SK-N-SH (cell line): ENCODE measurements at regions not wholly inside any gene's neighbourhood (a gene's known extent, or its start where the extent isn't known, plus 50 kb on each side); places are given as distances from the start of the nearest gene placed in this dataset.

Experiments
- CHD2 ChIP-seq: fragments of 150-350 bp; IDR thresholded peaks from 2 replicates; pipeline ENCODE4 v1.6.1; 2018; ENCODE audit warnings: low read length; ENCODE audit not compliant: partially characterized antibody
- CTCF ChIP-seq: fragments of 200-600 bp; sonication (generic); IDR thresholded peaks from 2 replicates; pipeline ENCODE4 v1.6.1; 2017; ENCODE audit warnings: antibody characterized with exemption, mild to moderate bottlenecking, moderate library complexity
- ELF1 ChIP-seq: IDR thresholded peaks from 2 replicates; pipeline ENCODE4 v1.4.0; 2012
- EP300 ChIP-seq, 2 experiments: IDR thresholded peaks; 2 replicates each; pipeline versions ENCODE4 v1.4.0 to v1.6.1; 2012; ENCODE audit warnings: borderline replicate concordance in 1 of 2, low read depth in 1 of 2, low read length in 1 of 2
- GABPA ChIP-seq: IDR thresholded peaks from 2 replicates; pipeline ENCODE4 v1.4.0; 2012; ENCODE audit warnings: low read depth, mild to moderate bottlenecking
- POLR2AphosphoS5 ChIP-seq: IDR thresholded peaks from 2 replicates; pipeline ENCODE4 v1.6.1; 2012; ENCODE audit warnings: low read depth, low read length
- RFX5 ChIP-seq: IDR thresholded peaks from 2 replicates; pipeline ENCODE4 v1.6.1; 2012; ENCODE audit warnings: mild to moderate bottlenecking, improper control_type of control experiment, low read length
- USF2 ChIP-seq: fragments of 150-350 bp; IDR thresholded peaks from 2 replicates; pipeline ENCODE4 v1.6.1; 2017; ENCODE audit warnings: antibody characterized with exemption, low read length, low read depth, borderline replicate concordance
- YY1 ChIP-seq: IDR thresholded peaks from 2 replicates; pipeline ENCODE4 v1.4.0; 2012; ENCODE audit warnings: low read depth, mild to moderate bottlenecking
- TF ChIP-seq, protein P1 (sequence below): IDR thresholded peaks from 2 replicates; pipeline ENCODE4 v1.6.1; 2012; ENCODE audit warnings: mild to moderate bottlenecking, low read depth, low read length, moderate library complexity
- TF ChIP-seq, protein P2 (sequence below): fragments of 150-350 bp; IDR thresholded peaks from 2 replicates; pipeline ENCODE4 v1.6.1; 2016; ENCODE audit warnings: mild to moderate bottlenecking, low read depth, low read length

DNA sequence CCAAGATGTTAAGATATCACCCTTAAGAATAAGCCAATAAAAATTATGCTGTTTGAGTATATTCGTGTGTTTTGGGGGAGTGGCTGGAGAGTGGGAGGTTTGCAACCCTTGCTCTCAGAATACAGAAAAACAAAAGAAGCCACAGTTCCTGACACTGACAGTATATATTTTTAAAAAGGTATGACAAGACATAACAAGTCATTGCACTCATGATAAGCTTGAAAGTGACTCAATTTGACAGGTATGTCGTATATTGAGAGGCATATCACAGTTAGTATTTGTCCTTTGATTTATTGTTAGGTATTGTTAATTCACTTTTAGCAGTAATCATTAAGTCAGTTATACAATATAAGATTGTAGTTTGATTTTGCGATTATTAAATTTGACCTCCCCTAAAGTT, 73.1 kb upstream of the TSC22D2 start:
- TF ChIP-seq CHD2: no peak
- TF ChIP-seq USF2: no peak
- no peak for TF ChIP-seq RFX5
- no peak for TF ChIP-seq ELF1
- no peak for TF ChIP-seq GABPA
- TF ChIP-seq POLR2AphosphoS5: no peak
- TF ChIP-seq YY1: no peak
- TF ChIP-seq, protein P1, sequence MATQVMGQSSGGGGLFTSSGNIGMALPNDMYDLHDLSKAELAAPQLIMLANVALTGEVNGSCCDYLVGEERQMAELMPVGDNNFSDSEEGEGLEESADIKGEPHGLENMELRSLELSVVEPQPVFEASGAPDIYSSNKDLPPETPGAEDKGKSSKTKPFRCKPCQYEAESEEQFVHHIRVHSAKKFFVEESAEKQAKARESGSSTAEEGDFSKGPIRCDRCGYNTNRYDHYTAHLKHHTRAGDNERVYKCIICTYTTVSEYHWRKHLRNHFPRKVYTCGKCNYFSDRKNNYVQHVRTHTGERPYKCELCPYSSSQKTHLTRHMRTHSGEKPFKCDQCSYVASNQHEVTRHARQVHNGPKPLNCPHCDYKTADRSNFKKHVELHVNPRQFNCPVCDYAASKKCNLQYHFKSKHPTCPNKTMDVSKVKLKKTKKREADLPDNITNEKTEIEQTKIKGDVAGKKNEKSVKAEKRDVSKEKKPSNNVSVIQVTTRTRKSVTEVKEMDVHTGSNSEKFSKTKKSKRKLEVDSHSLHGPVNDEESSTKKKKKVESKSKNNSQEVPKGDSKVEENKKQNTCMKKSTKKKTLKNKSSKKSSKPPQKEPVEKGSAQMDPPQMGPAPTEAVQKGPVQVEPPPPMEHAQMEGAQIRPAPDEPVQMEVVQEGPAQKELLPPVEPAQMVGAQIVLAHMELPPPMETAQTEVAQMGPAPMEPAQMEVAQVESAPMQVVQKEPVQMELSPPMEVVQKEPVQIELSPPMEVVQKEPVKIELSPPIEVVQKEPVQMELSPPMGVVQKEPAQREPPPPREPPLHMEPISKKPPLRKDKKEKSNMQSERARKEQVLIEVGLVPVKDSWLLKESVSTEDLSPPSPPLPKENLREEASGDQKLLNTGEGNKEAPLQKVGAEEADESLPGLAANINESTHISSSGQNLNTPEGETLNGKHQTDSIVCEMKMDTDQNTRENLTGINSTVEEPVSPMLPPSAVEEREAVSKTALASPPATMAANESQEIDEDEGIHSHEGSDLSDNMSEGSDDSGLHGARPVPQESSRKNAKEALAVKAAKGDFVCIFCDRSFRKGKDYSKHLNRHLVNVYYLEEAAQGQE: no peak
- no peak for TF ChIP-seq CTCF
- TF ChIP-seq, protein P2, sequence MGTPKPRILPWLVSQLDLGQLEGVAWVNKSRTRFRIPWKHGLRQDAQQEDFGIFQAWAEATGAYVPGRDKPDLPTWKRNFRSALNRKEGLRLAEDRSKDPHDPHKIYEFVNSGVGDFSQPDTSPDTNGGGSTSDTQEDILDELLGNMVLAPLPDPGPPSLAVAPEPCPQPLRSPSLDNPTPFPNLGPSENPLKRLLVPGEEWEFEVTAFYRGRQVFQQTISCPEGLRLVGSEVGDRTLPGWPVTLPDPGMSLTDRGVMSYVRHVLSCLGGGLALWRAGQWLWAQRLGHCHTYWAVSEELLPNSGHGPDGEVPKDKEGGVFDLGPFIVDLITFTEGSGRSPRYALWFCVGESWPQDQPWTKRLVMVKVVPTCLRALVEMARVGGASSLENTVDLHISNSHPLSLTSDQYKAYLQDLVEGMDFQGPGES: no peak
- no peak for TF ChIP-seq EP300 (IDR thresholded peaks at IDR 0.05; ENCODE audit: borderline replicate concordance in 1 of 2, low read depth in 1 of 2, low read length in 1 of 2)
